K562 (cell line): ENCODE measurements at regions not wholly inside any gene's neighbourhood (a gene's known extent, or its start where the extent isn't known, plus 50 kb on each side); places are given as distances from the start of the nearest gene placed in this dataset.

Source experiments
- ARID3A ChIP-seq: IDR thresholded peaks from 2 replicates; pipeline ENCODE4 v1.6.1; 2012; ENCODE audit warnings: low read depth, low read length, improper control_type of control experiment, borderline replicate concordance
- CREBBP ChIP-seq: IDR thresholded peaks from one replicate; pipeline ENCODE4 v1.6.1; 2012; ENCODE audit warnings: low read depth, mild to moderate bottlenecking, control low read depth, inconsistent platforms, low read length
- CTCF ChIP-seq, 3 experiments: IDR thresholded peaks in 2 of 3; conservative IDR thresholded peaks in 1 of 3; 2 replicates each; pipeline ENCODE4 v1.5.1; 2011 to 2012; ENCODE audit warnings: low read length in 3 of 3, mild to moderate bottlenecking in 3 of 3, control low read depth in 2 of 3, improper control_type of control experiment in 1 of 3, inconsistent platforms in 1 of 3, low read depth in 1 of 3, mixed read lengths in 1 of 3, moderate library complexity in 1 of 3; ENCODE audit not compliant: insufficient read depth in 2 of 3
- EGR1 ChIP-seq: fragments of 450-650 bp; conservative IDR thresholded peaks from 2 replicates; pipeline ENCODE4 v1.6.1; 2017; ENCODE audit warnings: mild to moderate bottlenecking
- EZH2 ChIP-seq: IDR thresholded peaks from 2 replicates; pipeline ENCODE4 v1.6.1; 2012; ENCODE audit warnings: low read depth, mild to moderate bottlenecking, inconsistent platforms, low read length, borderline replicate concordance
- POLR2A ChIP-seq: fragments of 450-650 bp; conservative IDR thresholded peaks from 2 replicates; pipeline ENCODE4 v1.6.1; 2016
- TSHZ1 ChIP-seq: fragments of 250-450 bp; sonication (Bioruptor Pico); IDR thresholded peaks from 2 replicates; pipeline ENCODE4 v1.4.0; 2020; ENCODE audit warnings: mild to moderate bottlenecking, moderate library complexity
- ZBTB17 ChIP-seq: fragments of 450-650 bp; formaldehyde crosslinking; IDR thresholded peaks from 2 replicates; pipeline ENCODE4 v1.4.0; 2020; ENCODE audit warnings: mild to moderate bottlenecking

GRCh38 chr2:12223732-12224131 lies 477.3 kb downstream of the LPIN1 start:
- TF ChIP-seq ARID3A: no peak
- TF ChIP-seq EZH2: no peak
- no peak for TF ChIP-seq CTCF (IDR thresholded peaks at IDR 0.05 in 2 of 3, conservative IDR thresholded peaks at IDR 0.05 in 1 of 3; ENCODE audit: insufficient read depth in 2 of 3, low read depth in 1 of 3, low read length in 3 of 3)
- no peak for TF ChIP-seq CREBBP
- no peak for TF ChIP-seq POLR2A
- TF ChIP-seq TSHZ1: no peak
- no peak for TF ChIP-seq EGR1
- TF ChIP-seq ZBTB17 (CRISPR knock-in tag): no peak
